WTC11 (cell line): ENCODE measurements at regions not wholly inside any gene's neighbourhood (a gene's known extent, or its start where the extent isn't known, plus 50 kb on each side); places are given as distances from the start of the nearest gene placed in this dataset.

Experiments used
- ATAC-seq: fragments of 200-7000 bp; cut with Tn5 transposase; 2 replicates; pipeline ENCODE4 v1.10.0; 2021; ENCODE audit warnings: mild to moderate bottlenecking, moderate library complexity
- CTCF ChIA-PET: fragments of 300-600 bp; sonication (Branson Sonifier 250); formaldehyde crosslinking; loops from one replicate; lab custom pipeline; 2021; ENCODE audit warnings: antibody characterized with exemption; lab: Charles Lee
- POLR2A ChIA-PET: fragments of 350-600 bp; sonication (Branson Sonifier 250); formaldehyde crosslinking; loops from one replicate; lab custom pipeline; 2021; ENCODE audit warnings: antibody characterized with exemption; lab: Charles Lee
- DNase-seq: peaks from one replicate; pipeline ENCODE4 v3.0.0; 2021; ENCODE audit warnings: low spot score
- H3K27ac Mint-ChIP-seq: 2 replicates; pipeline ENCODE4 v1.8.0; 2021; ENCODE audit warnings: mixed read lengths
- H3K27me3 Mint-ChIP-seq: 2 replicates; pipeline ENCODE4 v1.8.0; 2021; ENCODE audit warnings: low read depth, mild to moderate bottlenecking, moderate library complexity, mixed read lengths
- H3K36me3 Mint-ChIP-seq: 2 replicates; pipeline ENCODE4 v1.8.0; 2021; ENCODE audit warnings: mixed read lengths
- H3K4me1 Mint-ChIP-seq: 2 replicates; pipeline ENCODE4 v1.8.0; 2022; ENCODE audit warnings: mixed read lengths
- H3K4me3 Mint-ChIP-seq: 2 replicates; pipeline ENCODE4 v1.8.0; 2021; ENCODE audit warnings: mild to moderate bottlenecking, moderate library complexity, mixed read lengths
- H3K9me3 Mint-ChIP-seq: 2 replicates; pipeline ENCODE4 v1.8.0; 2021; ENCODE audit warnings: mixed read lengths
- ATF1 ChIP-seq: sonication (generic); formaldehyde crosslinking; IDR thresholded peaks from 2 replicates; pipeline ENCODE4 v1.8.1; 2023; ENCODE audit warnings: mild to moderate bottlenecking, moderate library complexity, missing genetic modification reagents
- ATF3 ChIP-seq: sonication (generic); formaldehyde crosslinking; conservative IDR thresholded peaks from 2 replicates; pipeline ENCODE4 v1.8.1; 2022; ENCODE audit warnings: mild to moderate bottlenecking, missing genetic modification reagents
- ELF4 ChIP-seq: sonication (generic); formaldehyde crosslinking; IDR thresholded peaks from 2 replicates; pipeline ENCODE4 v1.8.1; 2022; ENCODE audit warnings: low read depth, mild to moderate bottlenecking, moderate library complexity, missing genetic modification reagents
- ETV6 ChIP-seq: sonication (generic); formaldehyde crosslinking; IDR thresholded peaks from 2 replicates; pipeline ENCODE4 v1.8.1; 2022; ENCODE audit warnings: mild to moderate bottlenecking, missing genetic modification reagents
- FOXK1 ChIP-seq: sonication (generic); formaldehyde crosslinking; IDR thresholded peaks from 2 replicates; pipeline ENCODE4 v1.8.0; 2022; ENCODE audit warnings: mild to moderate bottlenecking, moderate library complexity, missing genetic modification reagents
- FOXP4 ChIP-seq: sonication (generic); formaldehyde crosslinking; IDR thresholded peaks from 2 replicates; pipeline ENCODE4 v1.8.0; 2022; ENCODE audit warnings: mild to moderate bottlenecking, missing genetic modification reagents
- JUN ChIP-seq: sonication (generic); formaldehyde crosslinking; IDR thresholded peaks from 2 replicates; pipeline ENCODE4 v1.8.0; 2023; ENCODE audit warnings: mild to moderate bottlenecking, missing genetic modification reagents
- KAT7 ChIP-seq: sonication (generic); formaldehyde crosslinking; IDR thresholded peaks from 2 replicates; pipeline ENCODE4 v1.8.1; 2023; ENCODE audit warnings: missing genetic modification reagents, mild to moderate bottlenecking, borderline replicate concordance
- MYBL2 ChIP-seq: sonication (generic); formaldehyde crosslinking; IDR thresholded peaks from 2 replicates; pipeline ENCODE4 v1.8.1; 2023; ENCODE audit warnings: mild to moderate bottlenecking, moderate library complexity, missing genetic modification reagents
- RELA ChIP-seq: sonication (generic); formaldehyde crosslinking; IDR thresholded peaks from 2 replicates; pipeline ENCODE4 v1.8.1; 2022; ENCODE audit warnings: missing genetic modification reagents, mild to moderate bottlenecking, borderline replicate concordance
- SP1 ChIP-seq: sonication (generic); formaldehyde crosslinking; conservative IDR thresholded peaks from 2 replicates; pipeline ENCODE4 v1.8.1; 2022; ENCODE audit warnings: missing genetic modification reagents
- TP53 ChIP-seq: sonication (generic); formaldehyde crosslinking; IDR thresholded peaks from 2 replicates; pipeline ENCODE4 v1.8.1; 2023; ENCODE audit warnings: mild to moderate bottlenecking, missing genetic modification reagents
- ZNF138 ChIP-seq: sonication (generic); formaldehyde crosslinking; conservative IDR thresholded peaks from 2 replicates; pipeline ENCODE4 v1.8.1; 2022; ENCODE audit warnings: mild to moderate bottlenecking, moderate library complexity, missing genetic modification reagents
- ZNF232 ChIP-seq: sonication (generic); formaldehyde crosslinking; IDR thresholded peaks from 2 replicates; pipeline ENCODE4 v1.8.0; 2022; ENCODE audit warnings: mild to moderate bottlenecking, missing genetic modification reagents
- TF ChIP-seq, protein P1 (sequence below): sonication (generic); formaldehyde crosslinking; IDR thresholded peaks from 2 replicates; pipeline ENCODE4 v1.8.0; 2023; ENCODE audit warnings: mild to moderate bottlenecking, missing genetic modification reagents
- TF ChIP-seq, protein P2 (sequence below): fragments of 250-450 bp; sonication (Bioruptor Pico); IDR thresholded peaks from 2 replicates; pipeline ENCODE4 v2.1.2; 2022; ENCODE audit warnings: mild to moderate bottlenecking, moderate library complexity
- TF ChIP-seq, protein P3 (sequence below): sonication (generic); formaldehyde crosslinking; conservative IDR thresholded peaks from 2 replicates; pipeline ENCODE4 v1.8.1; 2023; ENCODE audit warnings: mild to moderate bottlenecking, low read depth, missing genetic modification reagents, moderate library complexity
- TF ChIP-seq, protein P4 (sequence below): sonication (generic); formaldehyde crosslinking; IDR thresholded peaks from 2 replicates; pipeline ENCODE4 v1.8.0; 2023; ENCODE audit warnings: missing genetic modification reagents
- TF ChIP-seq, protein P5 (sequence below): fragments of 250-450 bp; sonication (Bioruptor Pico); IDR thresholded peaks from 2 replicates; pipeline ENCODE4 v1.9.0; 2021; ENCODE audit warnings: mild to moderate bottlenecking
- TF ChIP-seq, protein P6 (sequence below): fragments of 250-450 bp; sonication (Bioruptor Pico); IDR thresholded peaks from 2 replicates; pipeline ENCODE4 v1.9.0; 2021; ENCODE audit warnings: mild to moderate bottlenecking, borderline replicate concordance

GRCh38 chr10:130711072-130711471 lies 574.9 kb downstream of the GLRX3 start (continued):
- TF ChIP-seq, protein P1, sequence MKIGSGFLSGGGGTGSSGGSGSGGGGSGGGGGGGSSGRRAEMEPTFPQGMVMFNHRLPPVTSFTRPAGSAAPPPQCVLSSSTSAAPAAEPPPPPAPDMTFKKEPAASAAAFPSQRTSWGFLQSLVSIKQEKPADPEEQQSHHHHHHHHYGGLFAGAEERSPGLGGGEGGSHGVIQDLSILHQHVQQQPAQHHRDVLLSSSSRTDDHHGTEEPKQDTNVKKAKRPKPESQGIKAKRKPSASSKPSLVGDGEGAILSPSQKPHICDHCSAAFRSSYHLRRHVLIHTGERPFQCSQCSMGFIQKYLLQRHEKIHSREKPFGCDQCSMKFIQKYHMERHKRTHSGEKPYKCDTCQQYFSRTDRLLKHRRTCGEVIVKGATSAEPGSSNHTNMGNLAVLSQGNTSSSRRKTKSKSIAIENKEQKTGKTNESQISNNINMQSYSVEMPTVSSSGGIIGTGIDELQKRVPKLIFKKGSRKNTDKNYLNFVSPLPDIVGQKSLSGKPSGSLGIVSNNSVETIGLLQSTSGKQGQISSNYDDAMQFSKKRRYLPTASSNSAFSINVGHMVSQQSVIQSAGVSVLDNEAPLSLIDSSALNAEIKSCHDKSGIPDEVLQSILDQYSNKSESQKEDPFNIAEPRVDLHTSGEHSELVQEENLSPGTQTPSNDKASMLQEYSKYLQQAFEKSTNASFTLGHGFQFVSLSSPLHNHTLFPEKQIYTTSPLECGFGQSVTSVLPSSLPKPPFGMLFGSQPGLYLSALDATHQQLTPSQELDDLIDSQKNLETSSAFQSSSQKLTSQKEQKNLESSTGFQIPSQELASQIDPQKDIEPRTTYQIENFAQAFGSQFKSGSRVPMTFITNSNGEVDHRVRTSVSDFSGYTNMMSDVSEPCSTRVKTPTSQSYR: no peak
- TF ChIP-seq, protein P2, sequence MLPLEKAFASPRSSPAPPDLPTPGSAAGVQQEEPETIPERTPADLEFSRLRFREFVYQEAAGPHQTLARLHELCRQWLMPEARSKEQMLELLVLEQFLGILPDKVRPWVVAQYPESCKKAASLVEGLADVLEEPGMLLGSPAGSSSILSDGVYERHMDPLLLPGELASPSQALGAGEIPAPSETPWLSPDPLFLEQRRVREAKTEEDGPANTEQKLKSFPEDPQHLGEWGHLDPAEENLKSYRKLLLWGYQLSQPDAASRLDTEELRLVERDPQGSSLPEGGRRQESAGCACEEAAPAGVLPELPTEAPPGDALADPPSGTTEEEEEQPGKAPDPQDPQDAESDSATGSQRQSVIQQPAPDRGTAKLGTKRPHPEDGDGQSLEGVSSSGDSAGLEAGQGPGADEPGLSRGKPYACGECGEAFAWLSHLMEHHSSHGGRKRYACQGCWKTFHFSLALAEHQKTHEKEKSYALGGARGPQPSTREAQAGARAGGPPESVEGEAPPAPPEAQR (CRISPR knock-in tag): no peak
- no peak for TF ChIP-seq ELF4
- TF ChIP-seq, all 79 proteins: peak for 0

DNA sequence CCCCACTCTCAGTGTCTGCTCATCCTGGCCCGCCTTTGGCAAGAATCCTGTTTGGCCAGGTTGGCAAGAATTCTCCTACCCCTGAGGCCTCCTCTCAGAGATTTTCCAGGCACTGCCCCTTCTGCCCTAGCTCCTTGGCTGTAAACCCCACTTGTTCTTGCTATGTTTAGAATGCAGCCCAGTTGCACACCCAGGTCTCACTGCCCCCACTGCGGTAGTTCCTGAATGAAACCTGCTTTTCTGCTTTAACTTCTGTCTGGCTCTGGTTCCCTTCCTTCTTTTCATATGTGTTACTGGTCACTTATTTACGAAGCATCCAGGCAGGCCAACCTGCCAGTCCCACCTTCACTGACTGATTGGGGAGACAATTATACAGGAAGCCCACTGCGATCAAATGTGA lies 576.9 kb downstream of the GLRX3 start:
- H3K4me1 Mint-ChIP-seq: no peaks in the 10 kb centered on the region
- DNase-seq: no peak
- no peak overlapping the region for H3K27ac Mint-ChIP-seq
- H3K9me3 Mint-ChIP-seq: peaks cover 63% of the 10 kb centered on the region
- peaks cover 6% of the 10 kb centered on the region for H3K27me3 Mint-ChIP-seq
- POLR2A ChIA-PET: no interaction called here
- peaks cover 65% of the 10 kb centered on the region for H3K36me3 Mint-ChIP-seq
- TF ChIP-seq, protein P3, sequence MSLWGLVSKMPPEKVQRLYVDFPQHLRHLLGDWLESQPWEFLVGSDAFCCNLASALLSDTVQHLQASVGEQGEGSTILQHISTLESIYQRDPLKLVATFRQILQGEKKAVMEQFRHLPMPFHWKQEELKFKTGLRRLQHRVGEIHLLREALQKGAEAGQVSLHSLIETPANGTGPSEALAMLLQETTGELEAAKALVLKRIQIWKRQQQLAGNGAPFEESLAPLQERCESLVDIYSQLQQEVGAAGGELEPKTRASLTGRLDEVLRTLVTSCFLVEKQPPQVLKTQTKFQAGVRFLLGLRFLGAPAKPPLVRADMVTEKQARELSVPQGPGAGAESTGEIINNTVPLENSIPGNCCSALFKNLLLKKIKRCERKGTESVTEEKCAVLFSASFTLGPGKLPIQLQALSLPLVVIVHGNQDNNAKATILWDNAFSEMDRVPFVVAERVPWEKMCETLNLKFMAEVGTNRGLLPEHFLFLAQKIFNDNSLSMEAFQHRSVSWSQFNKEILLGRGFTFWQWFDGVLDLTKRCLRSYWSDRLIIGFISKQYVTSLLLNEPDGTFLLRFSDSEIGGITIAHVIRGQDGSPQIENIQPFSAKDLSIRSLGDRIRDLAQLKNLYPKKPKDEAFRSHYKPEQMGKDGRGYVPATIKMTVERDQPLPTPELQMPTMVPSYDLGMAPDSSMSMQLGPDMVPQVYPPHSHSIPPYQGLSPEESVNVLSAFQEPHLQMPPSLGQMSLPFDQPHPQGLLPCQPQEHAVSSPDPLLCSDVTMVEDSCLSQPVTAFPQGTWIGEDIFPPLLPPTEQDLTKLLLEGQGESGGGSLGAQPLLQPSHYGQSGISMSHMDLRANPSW (CRISPR knock-in tag): no peak
- TF ChIP-seq MYBL2 (CRISPR knock-in tag) (no peak), FOXK1 (CRISPR knock-in tag) (no peak), ATF1 (no peak), JUN (no peak), SP1 (CRISPR knock-in tag) (no peak), TP53 (CRISPR knock-in tag) (no peak), ETV6 (CRISPR knock-in tag) (no peak), ATF3 (CRISPR knock-in tag) (no peak), RELA (CRISPR knock-in tag) (no peak), ZNF138 (CRISPR knock-in tag) (no peak), FOXP4 (CRISPR knock-in tag) (no peak), KAT7 (no peak), ZNF232 (CRISPR knock-in tag) (no peak)
- TF ChIP-seq, protein P4, sequence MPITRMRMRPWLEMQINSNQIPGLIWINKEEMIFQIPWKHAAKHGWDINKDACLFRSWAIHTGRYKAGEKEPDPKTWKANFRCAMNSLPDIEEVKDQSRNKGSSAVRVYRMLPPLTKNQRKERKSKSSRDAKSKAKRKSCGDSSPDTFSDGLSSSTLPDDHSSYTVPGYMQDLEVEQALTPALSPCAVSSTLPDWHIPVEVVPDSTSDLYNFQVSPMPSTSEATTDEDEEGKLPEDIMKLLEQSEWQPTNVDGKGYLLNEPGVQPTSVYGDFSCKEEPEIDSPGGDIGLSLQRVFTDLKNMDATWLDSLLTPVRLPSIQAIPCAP: no peak
- TF ChIP-seq, protein P5, sequence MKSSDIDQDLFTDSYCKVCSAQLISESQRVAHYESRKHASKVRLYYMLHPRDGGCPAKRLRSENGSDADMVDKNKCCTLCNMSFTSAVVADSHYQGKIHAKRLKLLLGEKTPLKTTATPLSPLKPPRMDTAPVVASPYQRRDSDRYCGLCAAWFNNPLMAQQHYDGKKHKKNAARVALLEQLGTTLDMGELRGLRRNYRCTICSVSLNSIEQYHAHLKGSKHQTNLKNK: no peak
- TF ChIP-seq, protein P6, sequence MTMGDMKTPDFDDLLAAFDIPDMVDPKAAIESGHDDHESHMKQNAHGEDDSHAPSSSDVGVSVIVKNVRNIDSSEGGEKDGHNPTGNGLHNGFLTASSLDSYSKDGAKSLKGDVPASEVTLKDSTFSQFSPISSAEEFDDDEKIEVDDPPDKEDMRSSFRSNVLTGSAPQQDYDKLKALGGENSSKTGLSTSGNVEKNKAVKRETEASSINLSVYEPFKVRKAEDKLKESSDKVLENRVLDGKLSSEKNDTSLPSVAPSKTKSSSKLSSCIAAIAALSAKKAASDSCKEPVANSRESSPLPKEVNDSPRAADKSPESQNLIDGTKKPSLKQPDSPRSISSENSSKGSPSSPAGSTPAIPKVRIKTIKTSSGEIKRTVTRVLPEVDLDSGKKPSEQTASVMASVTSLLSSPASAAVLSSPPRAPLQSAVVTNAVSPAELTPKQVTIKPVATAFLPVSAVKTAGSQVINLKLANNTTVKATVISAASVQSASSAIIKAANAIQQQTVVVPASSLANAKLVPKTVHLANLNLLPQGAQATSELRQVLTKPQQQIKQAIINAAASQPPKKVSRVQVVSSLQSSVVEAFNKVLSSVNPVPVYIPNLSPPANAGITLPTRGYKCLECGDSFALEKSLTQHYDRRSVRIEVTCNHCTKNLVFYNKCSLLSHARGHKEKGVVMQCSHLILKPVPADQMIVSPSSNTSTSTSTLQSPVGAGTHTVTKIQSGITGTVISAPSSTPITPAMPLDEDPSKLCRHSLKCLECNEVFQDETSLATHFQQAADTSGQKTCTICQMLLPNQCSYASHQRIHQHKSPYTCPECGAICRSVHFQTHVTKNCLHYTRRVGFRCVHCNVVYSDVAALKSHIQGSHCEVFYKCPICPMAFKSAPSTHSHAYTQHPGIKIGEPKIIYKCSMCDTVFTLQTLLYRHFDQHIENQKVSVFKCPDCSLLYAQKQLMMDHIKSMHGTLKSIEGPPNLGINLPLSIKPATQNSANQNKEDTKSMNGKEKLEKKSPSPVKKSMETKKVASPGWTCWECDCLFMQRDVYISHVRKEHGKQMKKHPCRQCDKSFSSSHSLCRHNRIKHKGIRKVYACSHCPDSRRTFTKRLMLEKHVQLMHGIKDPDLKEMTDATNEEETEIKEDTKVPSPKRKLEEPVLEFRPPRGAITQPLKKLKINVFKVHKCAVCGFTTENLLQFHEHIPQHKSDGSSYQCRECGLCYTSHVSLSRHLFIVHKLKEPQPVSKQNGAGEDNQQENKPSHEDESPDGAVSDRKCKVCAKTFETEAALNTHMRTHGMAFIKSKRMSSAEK: no peak
- H3K4me3 Mint-ChIP-seq: no peak overlapping the region
- CTCF ChIA-PET: no interaction called here
- no peak for ATAC-seq
